ENCODE measurements at regions not wholly inside any gene's neighbourhood (a gene's known extent, or its start where the extent isn't known, plus 50 kb on each side); places are given as distances from the start of the nearest gene placed in this dataset.

DNA sequence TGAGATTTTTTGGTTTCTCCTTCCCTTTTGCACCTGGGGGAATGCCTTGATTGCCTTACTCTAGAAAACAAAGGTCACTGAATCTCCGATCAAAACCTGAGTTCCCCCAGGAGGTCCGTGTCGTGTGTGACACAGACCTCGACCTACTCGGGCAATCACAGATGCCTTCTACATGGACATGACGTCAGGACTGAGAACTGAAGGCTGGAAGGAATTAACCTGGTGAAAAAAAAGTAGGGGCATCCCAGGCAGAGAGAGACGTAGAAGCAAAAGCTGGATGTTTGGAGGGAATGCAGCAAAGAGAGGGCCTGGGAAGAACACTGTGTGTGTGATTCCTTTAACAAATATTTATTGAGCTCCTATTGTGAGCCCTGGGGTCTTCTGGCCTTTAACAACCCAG, 178.0 kb downstream of the PRDM2 start:
- Mint-ChIP-seq H3K27ac (no peak overlapping the region), H3K36me3 (no peaks in the 10 kb centered on the region), H3K9me3 (ENCODE audit: low read depth) (no peaks in the 10 kb centered on the region), H3K4me1 (ENCODE audit: low read depth) (no peaks in the 10 kb centered on the region), H3K27me3 (peaks cover 2% of the 10 kb centered on the region), H3K4me3 (no peak overlapping the region)

- H3K4me1 Mint-ChIP-seq (ENCODE audit: low read depth), result no peaks in the 10 kb centered on the region
- no peaks in the 10 kb centered on the region for H3K36me3 Mint-ChIP-seq
- H3K27ac Mint-ChIP-seq, result no peak overlapping the region
- no peaks in the 10 kb centered on the region for H3K9me3 Mint-ChIP-seq (ENCODE audit: low read depth)
- no peak overlapping the region for H3K4me3 Mint-ChIP-seq
- H3K27me3 Mint-ChIP-seq, result peaks cover 2% of the 10 kb centered on the region
These were observed 178.5 kb downstream of the PRDM2 start for GRCh38 chr1:13878451-13878850.

DNA sequence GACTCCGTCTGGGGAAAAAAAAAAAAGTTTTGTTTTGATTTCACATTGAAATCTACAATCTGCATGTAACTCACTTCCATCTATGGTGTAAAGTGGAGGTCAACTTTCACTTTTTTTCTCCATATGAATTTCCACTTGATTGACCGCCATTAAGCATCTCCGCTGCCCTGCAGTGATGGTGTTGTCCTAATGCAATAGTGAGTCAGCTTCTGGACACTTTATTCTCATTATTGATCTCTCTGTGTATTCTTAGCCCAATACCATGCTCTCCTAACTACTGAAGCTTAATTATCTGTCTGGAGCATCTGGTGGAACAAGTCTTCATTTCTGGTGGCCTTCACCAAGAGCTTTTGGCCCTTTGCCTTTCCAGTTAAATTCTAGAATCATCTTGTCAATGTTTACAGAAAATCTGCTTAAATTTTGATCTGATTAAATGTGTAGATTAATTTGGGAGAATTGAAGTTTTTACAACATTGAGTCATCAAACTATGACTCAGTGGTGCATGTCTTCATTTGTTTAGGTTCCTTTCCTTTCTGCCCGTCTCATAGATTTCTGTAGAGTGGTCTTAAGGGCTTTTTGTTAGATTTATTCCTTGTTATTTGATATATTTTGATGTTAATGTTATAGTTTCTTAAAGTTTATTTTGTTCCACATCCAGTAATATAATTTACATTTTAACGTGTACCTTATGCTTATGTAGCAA, 181.5 kb downstream of the PRDM2 start:
- Mint-ChIP-seq H3K27me3 (peaks cover 4% of the 10 kb centered on the region), H3K27ac (no peak overlapping the region), H3K4me3 (no peak overlapping the region), H3K9me3 (ENCODE audit: low read depth) (no peaks in the 10 kb centered on the region), H3K36me3 (no peaks in the 10 kb centered on the region), H3K4me1 (ENCODE audit: low read depth) (no peaks in the 10 kb centered on the region)

DNA sequence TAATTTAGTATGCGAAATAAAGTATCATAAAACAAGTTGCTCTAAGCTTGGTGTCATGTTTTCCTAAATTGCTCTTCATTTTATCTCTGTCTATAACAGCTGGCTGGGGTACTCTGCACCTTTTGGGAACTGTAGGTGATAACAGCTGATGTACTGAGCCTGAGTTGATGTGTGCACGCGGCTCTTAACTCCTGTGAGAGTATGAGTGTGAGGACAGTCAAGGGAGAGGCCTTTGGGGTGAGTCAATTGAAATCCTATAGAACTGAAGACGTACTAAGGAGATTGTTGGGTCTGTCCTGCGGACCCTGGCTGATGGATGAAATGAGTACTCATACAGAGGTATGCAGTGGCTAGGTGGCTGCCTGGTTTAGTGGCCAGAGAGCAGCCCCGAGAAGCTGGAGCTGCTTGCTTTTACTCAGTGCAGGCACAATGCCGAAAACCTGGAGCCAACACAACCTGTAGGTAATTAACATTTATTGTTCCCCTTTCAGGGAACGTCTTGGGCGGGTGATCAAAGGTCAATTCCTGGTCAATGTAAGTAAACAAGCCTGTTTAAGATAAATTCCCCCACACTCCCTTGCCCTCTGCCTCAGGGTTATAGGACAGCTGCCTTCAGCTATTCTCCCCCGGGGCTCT, 188.5 kb downstream of the PRDM2 start:
- H3K36me3 Mint-ChIP-seq, result no peaks in the 10 kb centered on the region
- peaks cover 8% of the 10 kb centered on the region for H3K4me1 Mint-ChIP-seq (ENCODE audit: low read depth)
- H3K27ac Mint-ChIP-seq, result no peak overlapping the region
- H3K27me3 Mint-ChIP-seq, result peaks cover 29% of the 10 kb centered on the region
- H3K9me3 Mint-ChIP-seq (ENCODE audit: low read depth), result peaks cover 5% of the 10 kb centered on the region
- no peak overlapping the region for H3K4me3 Mint-ChIP-seq

DNA sequence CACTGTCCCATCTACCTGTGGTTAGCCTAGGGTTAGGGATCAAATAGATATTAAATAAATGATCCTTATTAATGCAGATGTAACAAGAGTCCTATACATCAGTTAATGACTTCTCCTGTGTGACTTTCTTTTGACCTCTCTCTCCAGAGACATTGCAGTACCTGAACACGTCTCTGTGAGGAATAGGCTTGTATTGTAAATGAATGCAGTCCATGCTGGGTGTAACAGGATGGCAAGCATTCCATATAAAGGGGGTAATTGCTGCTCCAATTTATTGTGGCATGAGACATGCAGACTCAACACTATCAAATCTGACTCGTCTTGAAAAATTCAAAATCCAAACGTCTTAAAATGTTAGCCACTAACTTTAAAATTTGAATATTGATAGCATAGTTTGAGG, 189.5 kb downstream of the PRDM2 start:
- H3K27ac Mint-ChIP-seq, result no peak overlapping the region
- H3K4me3 Mint-ChIP-seq, result no peak overlapping the region

DNA sequence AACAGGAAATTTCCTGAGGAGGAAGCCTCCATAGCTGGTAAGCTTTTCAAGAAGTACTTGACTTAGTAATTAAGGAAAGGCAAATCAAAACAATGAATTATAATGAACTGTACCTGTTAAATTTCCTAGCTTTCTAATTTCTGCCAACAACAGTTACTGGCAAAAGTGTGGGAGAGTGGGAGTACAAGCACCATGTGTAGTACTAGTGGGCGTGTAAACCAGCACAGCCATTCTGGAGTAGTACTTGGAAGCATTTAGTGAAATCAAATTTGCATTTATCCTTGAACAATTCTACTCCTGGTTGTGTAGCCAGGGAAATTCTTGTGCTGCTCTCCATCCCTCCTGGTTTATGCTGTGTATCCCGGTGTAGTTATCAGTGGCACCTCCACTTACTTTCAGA, 190.8 kb downstream of the PRDM2 start:
- Mint-ChIP-seq H3K27ac (no peak overlapping the region), H3K4me3 (no peak overlapping the region), H3K27me3 (peaks cover 45% of the 10 kb centered on the region)

More for the DNA sequence above, 189.5 kb downstream of the PRDM2 start:
- peaks cover 38% of the 10 kb centered on the region for H3K27me3 Mint-ChIP-seq
- H3K36me3 Mint-ChIP-seq, result no peaks in the 10 kb centered on the region
- peaks cover 8% of the 10 kb centered on the region for H3K4me1 Mint-ChIP-seq (ENCODE audit: low read depth)
- H3K9me3 Mint-ChIP-seq (ENCODE audit: low read depth), result peaks cover 5% of the 10 kb centered on the region

DNA sequence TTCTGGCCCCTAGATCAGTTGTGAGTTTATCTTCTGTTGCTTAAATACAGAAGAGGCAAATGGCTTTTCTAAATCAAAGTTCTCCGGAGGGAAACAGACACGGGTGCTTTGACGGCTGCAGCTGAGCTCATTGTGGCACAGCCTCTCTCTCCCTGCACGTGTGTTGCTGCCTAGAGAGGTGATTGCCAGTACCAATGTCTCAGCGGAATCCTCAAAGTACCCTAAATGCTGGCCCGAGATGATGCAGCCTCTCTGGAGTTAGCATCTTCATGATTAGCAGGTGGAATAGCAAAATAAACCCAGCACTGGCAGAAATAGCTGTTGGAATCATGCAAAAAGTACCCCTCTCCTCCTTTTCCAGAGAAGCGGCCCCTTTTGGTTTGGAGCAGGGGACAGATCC, 192.2 kb downstream of the PRDM2 start:
- Mint-ChIP-seq H3K4me3 (peak overlapping the region; percentile 22), H3K9me3 (ENCODE audit: low read depth) (peaks cover 5% of the 10 kb centered on the region), H3K36me3 (no peaks in the 10 kb centered on the region), H3K27me3 (peaks cover 45% of the 10 kb centered on the region), H3K27ac (no peak overlapping the region), H3K4me1 (ENCODE audit: low read depth) (peaks cover 8% of the 10 kb centered on the region)

More for the DNA sequence above, 190.8 kb downstream of the PRDM2 start:
- no peaks in the 10 kb centered on the region for H3K36me3 Mint-ChIP-seq
- H3K9me3 Mint-ChIP-seq (ENCODE audit: low read depth), result peaks cover 5% of the 10 kb centered on the region
- H3K4me1 Mint-ChIP-seq (ENCODE audit: low read depth), result peaks cover 8% of the 10 kb centered on the region

DNA sequence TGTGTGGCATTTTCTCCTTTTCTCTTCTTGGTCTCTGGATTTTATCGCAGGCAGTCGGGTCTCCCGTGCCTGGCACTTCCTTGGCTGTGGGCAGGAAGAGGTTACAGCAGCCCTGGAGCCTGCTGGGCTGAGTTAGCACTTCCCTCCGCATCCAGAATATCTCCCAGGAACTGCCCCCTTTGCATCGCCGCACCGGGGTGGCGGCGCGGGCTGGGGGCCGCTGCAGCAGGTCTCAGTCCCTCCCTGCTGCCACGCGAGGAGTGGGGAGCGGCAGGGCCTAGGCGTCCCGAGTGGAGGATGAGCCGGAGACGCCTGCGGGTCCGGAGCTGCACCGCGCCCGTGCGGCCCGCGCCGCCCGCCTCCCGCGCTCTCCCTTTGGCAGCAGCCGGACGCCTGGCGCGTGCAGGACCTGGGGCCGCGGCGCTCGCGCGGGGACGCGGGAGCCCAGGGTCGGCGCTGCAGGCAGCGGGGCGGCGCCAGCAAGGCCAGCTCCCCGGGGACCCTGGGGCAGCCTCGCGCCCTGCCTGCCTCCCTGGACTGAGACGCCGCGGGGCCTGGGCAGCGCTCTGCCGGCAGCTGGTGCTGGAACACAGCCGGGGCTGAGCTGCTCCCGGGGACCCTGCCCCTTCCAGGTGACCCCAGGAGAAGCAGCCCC, 192.8 kb downstream of the PRDM2 start:
- Mint-ChIP-seq H3K4me1 (ENCODE audit: low read depth) (peaks cover 8% of the 10 kb centered on the region), H3K4me3 (peak overlapping the region; percentile 22)

DNA sequence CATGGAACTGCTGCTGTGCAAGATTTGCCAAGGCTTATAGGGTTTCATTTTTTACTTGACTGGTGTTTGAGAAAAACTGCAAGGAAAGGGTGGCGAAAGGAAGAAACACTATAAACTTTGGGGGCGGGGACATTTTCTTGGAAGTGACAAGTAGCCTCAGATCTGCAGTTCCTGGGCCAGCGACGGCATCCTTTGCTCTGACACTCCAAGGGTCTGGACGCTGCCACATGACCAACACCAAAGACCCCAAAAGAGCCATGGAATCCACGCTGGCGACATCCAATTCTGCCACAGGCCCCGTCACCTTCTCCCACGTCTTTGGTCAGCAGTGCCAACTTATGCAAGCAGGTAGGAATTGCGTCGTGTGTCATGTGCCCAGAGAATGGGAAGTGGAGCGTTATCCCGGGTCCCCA, 193.4 kb downstream of the PRDM2 start:
- peak overlapping the region; percentile 34 for H3K4me3 Mint-ChIP-seq
- peaks cover 5% of the 10 kb centered on the region for H3K9me3 Mint-ChIP-seq (ENCODE audit: low read depth)

More for the DNA sequence above, 192.8 kb downstream of the PRDM2 start:
- Mint-ChIP-seq H3K9me3 (ENCODE audit: low read depth) (peaks cover 5% of the 10 kb centered on the region), H3K27ac (no peak overlapping the region), H3K27me3 (peaks cover 45% of the 10 kb centered on the region), H3K36me3 (no peaks in the 10 kb centered on the region)

DNA sequence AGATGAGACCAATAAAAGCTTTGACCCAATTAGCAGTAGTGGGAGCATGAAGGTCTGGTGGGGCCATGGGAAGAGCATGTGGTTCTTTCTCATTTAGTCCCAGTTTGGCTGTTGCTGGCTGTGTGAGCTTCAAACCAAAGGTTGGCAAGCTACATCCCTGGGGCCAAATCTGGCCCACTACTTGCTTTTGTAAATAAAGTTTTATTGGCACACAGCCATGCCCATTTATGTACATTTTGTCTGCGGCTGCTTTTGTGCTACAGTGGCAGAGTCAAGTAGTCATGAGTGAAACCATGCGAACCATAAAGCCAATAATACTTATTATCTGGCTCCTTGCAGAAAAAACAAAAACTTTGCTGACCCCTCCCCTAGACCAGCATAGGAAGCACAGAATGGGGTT, 196.9 kb downstream of the PRDM2 start:
- Mint-ChIP-seq H3K9me3 (ENCODE audit: low read depth) (no peaks in the 10 kb centered on the region), H3K4me1 (ENCODE audit: low read depth) (peaks cover 8% of the 10 kb centered on the region), H3K4me3 (no peak overlapping the region), H3K36me3 (no peaks in the 10 kb centered on the region), H3K27ac (no peak overlapping the region), H3K27me3 (peaks cover 28% of the 10 kb centered on the region)

More for the DNA sequence above, 193.4 kb downstream of the PRDM2 start:
- H3K27me3 Mint-ChIP-seq, result peaks cover 45% of the 10 kb centered on the region
- H3K4me1 Mint-ChIP-seq (ENCODE audit: low read depth), result peaks cover 8% of the 10 kb centered on the region
- no peak overlapping the region for H3K27ac Mint-ChIP-seq
- H3K36me3 Mint-ChIP-seq, result no peaks in the 10 kb centered on the region

DNA sequence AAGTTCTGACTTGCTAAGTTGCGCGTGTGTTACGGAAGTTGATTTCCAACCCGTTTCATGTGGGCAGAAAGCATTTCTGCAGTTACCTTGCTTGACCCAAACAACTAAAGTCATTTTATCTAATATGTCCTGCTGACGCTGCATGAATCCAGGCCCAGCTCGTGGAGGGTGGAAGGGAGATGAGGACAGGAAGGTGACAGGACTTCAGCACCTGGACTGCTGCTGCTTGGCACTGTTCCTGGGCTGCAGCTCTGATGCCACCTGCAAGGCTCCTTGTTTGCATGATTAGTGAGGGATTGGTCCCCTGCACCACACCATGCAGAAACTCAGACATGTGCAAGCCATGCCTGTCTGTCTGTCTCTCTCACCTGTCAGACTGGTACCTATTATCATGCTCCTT, 198.4 kb downstream of the PRDM2 start:
- Mint-ChIP-seq H3K27me3 (peaks cover 19% of the 10 kb centered on the region), H3K9me3 (ENCODE audit: low read depth) (no peaks in the 10 kb centered on the region), H3K4me1 (ENCODE audit: low read depth) (peaks cover under 1% of the 10 kb centered on the region), H3K27ac (no peak overlapping the region), H3K4me3 (no peak overlapping the region), H3K36me3 (no peaks in the 10 kb centered on the region)

DNA sequence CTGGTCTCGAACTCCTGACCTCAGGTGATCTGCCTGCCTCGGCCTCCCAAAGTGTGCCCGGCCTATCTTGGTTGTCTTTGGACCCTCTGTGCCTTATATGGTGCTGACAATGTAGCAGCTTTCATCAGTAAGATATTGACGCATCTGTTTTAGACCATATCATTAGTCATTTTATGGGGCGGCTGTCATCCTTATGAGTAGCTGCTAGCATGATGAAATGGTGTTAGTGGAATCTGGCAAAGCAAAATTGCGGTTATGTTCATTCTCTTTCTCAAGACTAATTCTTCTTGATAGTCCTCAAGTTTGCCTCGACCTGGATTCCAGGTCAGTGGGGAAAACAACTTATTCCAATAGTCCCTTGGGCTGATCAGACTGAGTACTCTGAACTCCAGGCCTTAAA, 199.9 kb downstream of the PRDM2 start:
- Mint-ChIP-seq H3K4me1 (ENCODE audit: low read depth) (no peaks in the 10 kb centered on the region), H3K27ac (no peak overlapping the region), H3K27me3 (peaks cover 6% of the 10 kb centered on the region), H3K4me3 (no peak overlapping the region), H3K9me3 (ENCODE audit: low read depth) (peaks cover 5% of the 10 kb centered on the region), H3K36me3 (no peaks in the 10 kb centered on the region)

GRCh38 chr1:13900583-13900982, 200.6 kb downstream of the PRDM2 start:
- no peaks in the 10 kb centered on the region for H3K36me3 Mint-ChIP-seq
- peaks cover 6% of the 10 kb centered on the region for H3K9me3 Mint-ChIP-seq (ENCODE audit: low read depth)
- H3K27me3 Mint-ChIP-seq, result peaks cover 1% of the 10 kb centered on the region
- no peaks in the 10 kb centered on the region for H3K4me1 Mint-ChIP-seq (ENCODE audit: low read depth)
- H3K27ac Mint-ChIP-seq, result no peak overlapping the region
- no peak overlapping the region for H3K4me3 Mint-ChIP-seq

GRCh38 chr1:13901039-13901438, 201.1 kb downstream of the PRDM2 start:
- Mint-ChIP-seq H3K27me3 (no peaks in the 10 kb centered on the region), H3K4me3 (no peak overlapping the region), H3K27ac (no peak overlapping the region), H3K9me3 (ENCODE audit: low read depth) (peaks cover 6% of the 10 kb centered on the region), H3K36me3 (no peaks in the 10 kb centered on the region), H3K4me1 (ENCODE audit: low read depth) (no peaks in the 10 kb centered on the region)

DNA sequence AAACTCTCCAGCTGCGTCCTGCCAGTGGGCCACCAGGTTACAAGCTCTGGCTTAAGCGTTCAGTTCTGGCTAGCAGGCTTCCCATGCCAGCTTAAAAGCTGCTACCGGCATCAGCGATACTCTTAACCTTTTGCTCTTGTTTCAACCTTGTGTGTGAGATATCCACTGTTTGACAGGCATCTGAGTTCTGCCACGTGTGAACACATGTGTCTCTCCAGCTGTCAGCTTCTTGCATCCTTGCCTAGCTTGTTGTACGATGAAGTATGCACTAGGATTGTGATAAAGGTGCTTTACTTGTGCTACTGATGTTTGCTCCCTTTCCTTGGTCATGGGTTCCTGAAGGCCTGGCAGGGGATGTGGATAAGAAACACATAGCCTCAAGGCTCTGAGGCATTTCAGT, 201.6 kb downstream of the PRDM2 start:
- Mint-ChIP-seq H3K27me3 (no peaks in the 10 kb centered on the region), H3K27ac (no peak overlapping the region), H3K4me1 (ENCODE audit: low read depth) (no peaks in the 10 kb centered on the region), H3K36me3 (no peaks in the 10 kb centered on the region), H3K9me3 (ENCODE audit: low read depth) (peaks cover 6% of the 10 kb centered on the region), H3K4me3 (no peak overlapping the region)
